ENCODE measurements at regions not wholly inside any gene's neighbourhood (a gene's known extent, or its start where the extent isn't known, plus 50 kb on each side); places are given as distances from the start of the nearest gene placed in this dataset.

DNA sequence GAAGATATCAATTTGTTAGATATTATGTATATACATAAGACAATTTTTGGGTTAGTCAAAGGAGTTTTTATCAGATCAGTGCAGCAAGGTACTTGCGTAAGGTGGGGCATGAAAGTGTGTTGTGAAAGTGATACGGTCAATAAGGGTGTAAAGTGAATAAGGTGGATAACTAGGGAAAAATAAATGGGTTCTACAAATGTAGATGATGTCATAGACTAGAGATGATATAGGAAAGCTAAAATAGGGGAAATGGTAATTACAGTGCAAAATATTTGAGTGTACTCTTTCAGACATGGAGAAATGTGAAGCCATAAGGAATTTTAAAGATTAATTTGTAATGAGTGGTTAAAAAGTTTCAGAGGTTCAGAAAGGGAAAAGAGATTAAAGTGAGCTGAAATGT is 180.6 kb upstream of the KHDRBS2 start:
- no peak for TF ChIP-seq SUZ12 (IDR thresholded peaks at IDR 0.05; ENCODE audit: extremely low read depth, insufficient read depth, insufficient read length)
- TF ChIP-seq YY1 (IDR thresholded peaks at IDR 0.05; ENCODE audit: insufficient read depth, insufficient read length), result no peak
- TF ChIP-seq ZNF274 (IDR thresholded peaks at IDR 0.05; ENCODE audit: low read depth, low read length), result no peak

Measured in NT2/D1 (cell line).